RKO (cell line): ENCODE measurements at regions not wholly inside any gene's neighbourhood (a gene's known extent, or its start where the extent isn't known, plus 50 kb on each side); places are given as distances from the start of the nearest gene placed in this dataset.
A peak's percentile ranks its signal among the peaks of the same experiment; 100 is the strongest.
"Not testable (repeated sequence)": the region's sequence is repeated elsewhere in the genome, so short reads cannot be mapped to it uniquely, and the experiment has no call there.

Source experiments
- DNase-seq: peaks from one replicate; pipeline ENCODE4 v3.0.0-alpha.2; 2016; ENCODE audit warnings: low spot score

DNA sequence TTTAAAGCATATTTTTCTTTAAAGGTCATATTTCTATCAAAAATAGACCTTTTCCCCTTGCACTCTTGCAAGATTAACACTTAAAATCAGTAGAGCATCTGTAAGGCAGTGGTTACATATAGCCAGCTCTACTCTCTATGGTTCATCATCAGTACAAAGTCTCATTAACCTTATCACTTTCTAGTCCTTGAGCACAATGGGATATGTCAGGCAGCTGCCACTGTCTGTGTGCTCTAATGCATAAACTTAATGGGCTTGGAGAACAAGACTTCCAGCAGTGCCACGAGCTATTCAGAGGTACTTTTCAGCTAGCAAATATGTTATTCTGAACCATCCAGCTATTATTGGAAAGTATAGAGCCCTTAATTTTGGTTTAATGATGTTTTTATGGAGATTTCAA is 393.7 kb downstream of the GASK1B start:
- no peak for DNase-seq

GRCh38 chr4:157776930-157777528 is 395.8 kb downstream of the GASK1B start:
- DNase-seq: no peak

GRCh38 chr4:157775971-157776370 is 396.9 kb downstream of the GASK1B start:
- DNase-seq: no peak

GRCh38 chr4:157772907-157773306 is 399.9 kb downstream of the GASK1B start:
- DNase-seq: no peak

DNA sequence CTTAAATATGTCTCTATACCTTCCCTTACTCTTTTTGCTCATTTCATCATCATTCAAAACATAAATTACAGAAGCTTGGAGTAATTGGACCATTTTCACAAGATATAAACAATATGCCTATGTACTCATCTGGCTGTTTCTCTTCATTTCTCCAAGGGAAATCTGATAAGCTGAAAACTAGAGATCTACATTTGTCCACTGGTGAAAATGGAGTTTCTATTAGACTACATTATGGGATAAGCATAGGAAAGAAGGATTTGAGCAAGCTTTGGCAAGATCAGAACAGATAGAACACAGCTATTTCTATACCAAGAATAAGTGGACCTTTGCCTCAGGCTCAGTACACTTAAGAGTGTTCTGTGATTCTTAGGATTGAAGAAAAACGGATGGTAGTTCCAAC is 404.4 kb downstream of the GASK1B start:
- DNase-seq: no peak

- no peak for DNase-seq
Observed at GRCh38 chr4:157763490-157763889, 409.3 kb downstream of the GASK1B start.

DNA sequence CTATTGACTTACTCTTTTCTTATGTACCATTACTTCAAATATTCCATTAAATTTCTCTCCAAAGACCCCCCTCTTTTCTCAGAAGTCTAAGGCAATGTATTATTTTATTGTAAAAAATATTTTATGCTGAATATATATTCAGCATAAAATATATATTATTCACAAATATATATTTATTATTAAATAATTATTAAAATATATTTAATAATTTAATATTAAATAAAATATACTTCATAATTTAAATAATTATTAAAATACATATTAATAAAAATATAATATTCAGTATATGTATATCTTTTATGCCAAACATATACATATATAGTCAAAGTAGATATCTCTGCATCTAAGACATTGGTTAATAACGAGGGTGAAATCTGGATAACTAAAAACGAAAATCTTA is 418.4 kb downstream of the GASK1B start:
- no peak for DNase-seq

GRCh38 chr4:157751631-157752030 is 421.2 kb downstream of the GASK1B start:
- DNase-seq: no peak

DNA sequence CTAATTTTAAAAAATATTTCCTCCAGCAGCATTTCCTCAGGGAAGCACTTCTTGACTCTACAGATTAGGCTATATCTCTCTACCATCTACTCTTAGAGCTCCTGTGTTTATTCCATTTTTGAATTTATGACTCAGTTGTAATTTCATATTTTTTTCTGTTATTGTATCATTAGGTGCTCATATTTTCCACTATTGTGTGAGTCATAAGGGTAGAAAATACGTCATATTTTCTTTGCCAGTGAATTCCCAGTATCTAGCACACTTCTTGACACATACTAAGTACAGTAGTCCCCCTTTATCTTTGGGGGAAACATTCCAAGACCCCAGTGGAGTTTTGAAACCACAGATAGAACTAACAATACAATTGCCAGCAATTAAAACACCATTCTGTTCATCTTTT is 431.2 kb downstream of the GASK1B start:
- peak; percentile 27 for DNase-seq

DNA sequence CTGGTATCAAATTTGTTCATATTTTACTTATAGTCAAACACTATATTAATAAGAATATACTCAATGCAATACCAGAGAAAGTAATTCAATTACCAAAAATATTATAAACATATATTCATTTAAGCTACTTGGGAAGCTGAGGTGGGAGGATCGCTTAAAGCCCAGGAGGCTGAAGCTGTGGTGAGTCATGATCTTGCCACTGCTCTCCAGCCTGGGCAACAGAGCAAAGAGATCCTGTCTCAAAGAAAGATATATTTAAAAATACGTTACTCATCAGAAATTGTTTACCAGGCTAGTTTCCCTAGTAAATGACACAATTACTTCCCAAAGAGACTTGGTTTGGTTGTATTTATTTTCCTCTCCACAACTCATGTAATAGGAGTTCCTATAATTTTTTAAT is 433.6 kb downstream of the GASK1B start:
- peak; percentile 28 for DNase-seq

DNA sequence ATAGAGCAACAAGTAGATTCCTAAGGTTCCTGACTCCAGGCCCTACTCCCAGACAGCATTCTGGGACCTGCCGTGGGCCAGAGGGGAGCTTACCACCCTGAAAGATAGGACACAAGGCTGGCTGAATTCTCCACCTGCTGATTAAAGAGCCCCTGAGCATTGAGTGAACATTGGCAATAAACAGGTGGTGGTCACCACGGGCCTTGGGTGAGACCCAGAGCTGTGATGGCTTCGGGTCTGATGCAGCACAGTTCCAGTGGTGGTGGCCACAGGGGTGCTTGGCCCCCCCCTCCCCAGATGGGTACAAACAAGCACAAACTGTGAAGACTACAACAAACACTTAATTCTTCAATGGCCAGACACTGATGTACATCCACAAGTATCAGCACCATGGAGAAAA is 444.6 kb downstream of the GASK1B start:
- no peak for DNase-seq

- no peak for DNase-seq
Observed at GRCh38 chr4:157727163-157727562, 445.7 kb downstream of the GASK1B start.

GRCh38 chr4:157722146-157722545 is 450.7 kb downstream of the GASK1B start:
- DNase-seq: no peak

DNA sequence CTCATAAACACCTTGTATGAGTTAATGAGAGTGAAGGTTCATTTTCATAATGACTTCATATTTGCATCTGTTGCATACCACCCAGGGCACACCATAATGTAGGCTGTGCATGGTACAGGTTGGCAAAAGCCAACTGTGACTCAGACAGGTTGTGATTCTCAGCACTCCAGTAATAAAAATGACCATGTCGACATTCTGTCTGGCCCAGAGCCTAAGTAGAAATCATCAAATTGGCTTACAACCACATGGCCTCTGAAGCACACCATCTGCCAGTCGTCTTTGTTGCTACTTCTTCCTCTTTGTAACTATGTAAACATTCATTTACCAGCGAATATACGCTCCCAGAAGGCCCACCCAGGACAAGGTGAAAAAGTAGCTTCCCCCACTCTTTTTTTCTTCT is 459.5 kb downstream of the GASK1B start:
- DNase-seq: no peak

- no peak for DNase-seq
Observed at GRCh38 chr4:157706155-157706554, 466.7 kb downstream of the GASK1B start.

DNA sequence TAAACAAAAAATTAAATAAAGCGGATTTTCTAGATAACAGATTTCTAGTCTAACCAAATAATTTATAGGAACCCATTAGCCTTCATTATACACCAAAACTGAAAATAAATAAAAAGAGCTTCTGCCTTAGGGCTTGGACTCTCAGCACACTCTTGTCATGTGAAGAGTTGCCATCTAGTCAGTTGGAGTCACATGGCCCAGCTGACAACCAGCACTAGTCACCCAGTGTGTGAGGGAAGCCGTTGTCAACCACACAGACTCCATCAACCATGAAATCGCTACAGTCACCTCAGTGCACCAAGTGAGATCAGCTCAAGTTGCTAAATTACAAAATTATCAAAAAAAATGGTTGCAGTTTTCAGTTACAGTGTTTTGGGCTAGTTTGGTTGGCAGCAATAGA is 470.0 kb downstream of the GASK1B start:
- no peak for DNase-seq

DNA sequence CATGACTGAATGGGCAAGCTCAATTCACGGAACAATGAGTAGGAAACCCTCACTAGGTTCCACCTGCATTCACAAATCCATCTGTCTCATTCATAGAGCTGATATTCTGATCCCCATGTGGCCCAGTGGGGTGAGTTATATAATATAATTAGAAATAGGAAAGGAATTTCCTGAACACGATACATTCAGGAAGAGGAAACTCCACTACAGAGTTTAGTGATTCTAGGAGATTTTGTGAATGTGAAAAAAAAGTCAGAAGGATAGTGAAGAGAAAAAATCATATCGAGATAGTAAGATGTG is 471.2 kb downstream of the GASK1B start:
- DNase-seq: no peak

GRCh38 chr4:157700898-157701694 is 471.7 kb downstream of the GASK1B start:
- no peak for DNase-seq

DNA sequence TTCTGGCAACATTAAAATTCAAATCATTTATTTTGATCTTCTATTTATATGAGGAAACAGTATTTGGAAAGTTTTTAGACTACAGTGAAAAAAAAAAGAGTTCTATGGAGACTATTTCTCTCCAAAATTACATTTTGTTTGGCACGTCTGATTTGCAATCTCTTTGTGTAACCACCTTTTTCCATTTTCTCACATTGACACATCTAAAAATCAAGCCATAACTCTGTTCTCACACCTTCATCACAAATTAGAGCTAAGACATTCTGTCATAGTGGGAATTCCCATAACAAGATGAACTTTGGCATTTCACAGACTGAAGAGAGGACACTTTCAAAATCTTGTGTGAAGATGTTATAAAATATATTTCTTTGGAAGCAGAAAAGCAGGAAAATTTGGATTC is 468.9 kb downstream of the GRIA2 start:
- no peak for DNase-seq

DNA sequence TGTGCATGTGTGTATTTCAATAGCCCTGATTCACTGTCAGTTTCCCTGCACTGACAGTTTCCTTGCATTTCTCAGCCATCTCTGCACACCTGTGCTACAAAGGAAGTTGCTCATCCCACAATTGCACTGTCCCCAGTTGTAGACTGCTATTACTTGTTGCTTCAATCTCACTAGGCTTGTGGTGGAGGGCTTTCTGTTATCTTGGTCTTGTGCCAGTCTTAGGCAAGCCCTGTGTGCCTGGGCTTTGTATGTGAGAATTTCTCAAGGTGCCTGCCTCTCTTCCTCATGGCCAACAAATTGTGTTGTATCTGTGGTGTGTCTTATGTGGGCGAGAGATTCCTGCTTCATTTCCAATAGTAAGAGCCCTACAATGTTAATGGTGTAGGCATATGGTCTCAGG is 467.4 kb downstream of the GRIA2 start:
- no peak for DNase-seq

DNA sequence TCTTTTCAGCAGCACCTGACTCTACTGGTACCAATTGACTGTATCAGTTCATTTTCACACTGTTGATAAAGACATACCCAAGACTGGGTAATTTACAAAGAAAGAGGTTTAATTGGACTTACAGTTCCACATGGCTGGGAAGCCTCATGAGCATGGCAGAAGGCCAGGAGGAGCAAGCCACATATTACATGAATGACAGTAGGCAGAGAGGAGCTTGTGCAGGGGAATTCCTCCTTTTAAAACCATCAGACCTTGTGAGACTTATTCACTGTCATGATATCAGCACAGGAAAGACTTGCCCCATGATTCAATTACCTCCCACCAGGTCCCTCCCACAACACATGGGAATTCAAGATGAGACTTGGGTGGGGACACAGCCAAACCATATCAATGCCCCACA is 458.8 kb downstream of the GRIA2 start:
- not testable (repeated sequence) for DNase-seq

DNA sequence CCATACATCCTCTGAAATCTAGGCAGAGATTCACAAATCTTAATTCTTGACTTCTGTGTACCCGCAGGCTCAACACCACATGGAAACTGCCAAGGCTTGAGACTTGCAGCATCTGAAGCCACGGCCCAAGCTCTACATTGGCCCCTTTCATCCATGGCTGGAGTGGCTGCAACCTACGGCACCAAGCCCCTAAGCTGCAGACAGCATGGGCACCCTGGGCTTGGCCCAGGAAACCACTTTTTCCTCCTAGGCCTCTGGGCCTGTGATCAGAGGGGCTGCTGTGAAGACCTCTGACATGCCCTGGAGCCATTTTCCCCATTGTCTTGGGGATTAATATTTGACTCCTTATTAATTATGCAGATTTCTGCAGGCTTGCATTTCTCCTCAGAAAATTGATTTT is 457.9 kb downstream of the GRIA2 start:
- DNase-seq: no peak

DNA sequence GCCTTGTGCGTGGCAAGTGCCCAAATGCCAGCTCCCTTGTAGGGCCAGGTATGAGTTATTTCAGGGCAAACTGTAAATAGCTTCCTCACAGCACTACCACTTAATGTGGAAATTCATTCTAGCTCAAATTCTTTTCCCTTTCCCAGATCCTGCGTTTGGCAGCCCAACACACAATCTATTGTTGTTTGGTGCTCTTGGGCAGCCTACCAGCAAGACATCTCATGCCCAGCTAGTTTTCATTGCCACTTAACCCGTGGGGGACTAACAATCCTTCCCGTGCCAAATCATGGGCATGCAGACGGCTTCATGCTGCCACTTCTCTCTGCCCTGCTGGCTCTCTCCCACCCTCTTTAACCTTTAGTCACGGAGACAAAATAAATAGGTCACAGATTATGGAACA is 454.2 kb downstream of the GRIA2 start:
- DNase-seq: no peak

- no peak for DNase-seq
Observed at GRCh38 chr4:157667836-157668235, 447.3 kb downstream of the GRIA2 start.
